Loucy (cell line): ENCODE measurements at regions not wholly inside any gene's neighbourhood (a gene's known extent, or its start where the extent isn't known, plus 50 kb on each side); places are given as distances from the start of the nearest gene placed in this dataset.

Experiments
- H2AFZ ChIP-seq: fragments of 200-600 bp; sonication (generic); 2 replicates; pipeline ENCODE4 v1.6.0; 2016; ENCODE audit warnings: antibody characterized with exemption, mild to moderate bottlenecking, low read length, moderate library complexity
- H3F3A ChIP-seq: fragments of 200-600 bp; 2 replicates; pipeline ENCODE4 v1.6.0; 2016; ENCODE audit warnings: antibody characterized with exemption, low read depth, mild to moderate bottlenecking
- H3K27me3 ChIP-seq: fragments of 200-600 bp; sonication (generic); 2 replicates; pipeline ENCODE4 v1.6.1; 2014; ENCODE audit warnings: low read length, mild to moderate bottlenecking; ENCODE audit not compliant: insufficient read depth, poor library complexity, severe bottlenecking
- H3K36me3 ChIP-seq: fragments of 200-600 bp; sonication (generic); 2 replicates; pipeline ENCODE4 v1.6.1; 2016; ENCODE audit warnings: low read length; ENCODE audit not compliant: insufficient read depth
- H3K4me1 ChIP-seq: fragments of 200-600 bp; sonication (generic); 2 replicates; pipeline ENCODE4 v1.5.1; 2014; ENCODE audit warnings: low read length, mild to moderate bottlenecking; ENCODE audit not compliant: insufficient read depth, poor library complexity, severe bottlenecking
- H3K4me2 ChIP-seq: fragments of 200-600 bp; sonication (generic); 2 replicates; pipeline ENCODE4 v1.6.0; 2014; ENCODE audit warnings: antibody characterized with exemption, low read length, low read depth, mild to moderate bottlenecking; ENCODE audit not compliant: poor library complexity, severe bottlenecking
- H3K4me3 ChIP-seq: fragments of 200-600 bp; sonication (generic); 2 replicates; pipeline ENCODE4 v1.5.1; 2014; ENCODE audit warnings: low read length, mild to moderate bottlenecking, mixed read lengths; ENCODE audit not compliant: poor library complexity, severe bottlenecking
- H3K79me2 ChIP-seq: fragments of 200-600 bp; sonication (generic); 2 replicates; pipeline ENCODE4 v1.6.1; 2014; ENCODE audit warnings: low read length; ENCODE audit not compliant: insufficient read depth
- H3K9ac ChIP-seq: fragments of 200-600 bp; sonication (generic); 2 replicates; pipeline ENCODE4 v1.6.0; 2014; ENCODE audit warnings: mild to moderate bottlenecking, low read depth, low read length, moderate library complexity; ENCODE audit not compliant: poor library complexity, severe bottlenecking
- H3K9me2 ChIP-seq: fragments of 200-600 bp; sonication (generic); replicated peaks from 2 replicates; pipeline ENCODE4 v1.6.1; 2016; ENCODE audit warnings: low read depth, low read length, mixed read lengths
- H3K9me3 ChIP-seq: fragments of 200-600 bp; sonication (generic); 2 replicates; pipeline ENCODE4 v1.6.1; 2014; ENCODE audit warnings: mild to moderate bottlenecking, antibody characterized with exemption, low read length, low read depth; ENCODE audit not compliant: insufficient read depth
- H4K20me1 ChIP-seq: fragments of 200-600 bp; sonication (generic); 2 replicates; pipeline ENCODE4 v1.6.0; 2014; ENCODE audit warnings: antibody characterized with exemption, low read length, mild to moderate bottlenecking; ENCODE audit not compliant: insufficient read depth, poor library complexity, severe bottlenecking
- EZH2phosphoT487 ChIP-seq: fragments of 200-600 bp; IDR thresholded peaks from 2 replicates; pipeline ENCODE4 v1.6.1; 2018; ENCODE audit warnings: antibody characterized with exemption, mild to moderate bottlenecking, moderate library complexity, borderline replicate concordance
- TF ChIP-seq, protein P1 (sequence below): fragments of 200-600 bp; sonication (generic); conservative IDR thresholded peaks from 2 replicates; pipeline ENCODE4 v1.5.1; 2014; ENCODE audit warnings: mild to moderate bottlenecking, antibody characterized with exemption, low read length

DNA sequence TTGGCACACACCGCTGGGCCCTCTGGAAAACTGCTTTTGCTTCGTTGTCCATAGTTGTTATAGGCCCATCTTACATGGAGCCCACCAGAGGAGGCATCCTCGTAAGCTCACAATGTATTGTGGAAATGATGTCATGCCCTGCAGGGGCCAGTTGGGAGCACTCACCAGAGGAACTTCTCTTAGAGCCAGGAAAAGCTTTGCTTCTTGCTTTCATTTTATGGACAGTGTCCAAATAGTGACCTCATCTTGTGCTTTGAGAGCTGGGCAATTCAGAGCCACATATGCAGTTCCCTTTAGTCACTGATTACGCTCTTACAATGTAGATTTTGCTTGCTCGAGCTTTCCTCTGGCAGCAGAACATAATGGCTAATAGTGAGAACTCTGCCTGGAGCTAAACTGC, 275.6 kb downstream of the AACS start:
- H3K27me3 ChIP-seq = no peaks in the 10 kb centered on the region
- H3F3A ChIP-seq = no peaks in the 10 kb centered on the region
- H3K4me2 ChIP-seq = no peak overlapping the region
- H3K9me2 ChIP-seq = no peaks in the 10 kb centered on the region
- H3K9me3 ChIP-seq = no peaks in the 10 kb centered on the region
- no peak overlapping the region for H3K9ac ChIP-seq
- no peak for TF ChIP-seq EZH2phosphoT487
- TF ChIP-seq, protein P1, sequence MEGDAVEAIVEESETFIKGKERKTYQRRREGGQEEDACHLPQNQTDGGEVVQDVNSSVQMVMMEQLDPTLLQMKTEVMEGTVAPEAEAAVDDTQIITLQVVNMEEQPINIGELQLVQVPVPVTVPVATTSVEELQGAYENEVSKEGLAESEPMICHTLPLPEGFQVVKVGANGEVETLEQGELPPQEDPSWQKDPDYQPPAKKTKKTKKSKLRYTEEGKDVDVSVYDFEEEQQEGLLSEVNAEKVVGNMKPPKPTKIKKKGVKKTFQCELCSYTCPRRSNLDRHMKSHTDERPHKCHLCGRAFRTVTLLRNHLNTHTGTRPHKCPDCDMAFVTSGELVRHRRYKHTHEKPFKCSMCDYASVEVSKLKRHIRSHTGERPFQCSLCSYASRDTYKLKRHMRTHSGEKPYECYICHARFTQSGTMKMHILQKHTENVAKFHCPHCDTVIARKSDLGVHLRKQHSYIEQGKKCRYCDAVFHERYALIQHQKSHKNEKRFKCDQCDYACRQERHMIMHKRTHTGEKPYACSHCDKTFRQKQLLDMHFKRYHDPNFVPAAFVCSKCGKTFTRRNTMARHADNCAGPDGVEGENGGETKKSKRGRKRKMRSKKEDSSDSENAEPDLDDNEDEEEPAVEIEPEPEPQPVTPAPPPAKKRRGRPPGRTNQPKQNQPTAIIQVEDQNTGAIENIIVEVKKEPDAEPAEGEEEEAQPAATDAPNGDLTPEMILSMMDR = no peak
- no peak overlapping the region for H2AFZ ChIP-seq
- no peaks in the 10 kb centered on the region for H4K20me1 ChIP-seq
- H3K79me2 ChIP-seq = no peaks in the 10 kb centered on the region
- H3K4me3 ChIP-seq = no peak overlapping the region
- H3K4me1 ChIP-seq = no peaks in the 10 kb centered on the region
- no peaks in the 10 kb centered on the region for H3K36me3 ChIP-seq

DNA sequence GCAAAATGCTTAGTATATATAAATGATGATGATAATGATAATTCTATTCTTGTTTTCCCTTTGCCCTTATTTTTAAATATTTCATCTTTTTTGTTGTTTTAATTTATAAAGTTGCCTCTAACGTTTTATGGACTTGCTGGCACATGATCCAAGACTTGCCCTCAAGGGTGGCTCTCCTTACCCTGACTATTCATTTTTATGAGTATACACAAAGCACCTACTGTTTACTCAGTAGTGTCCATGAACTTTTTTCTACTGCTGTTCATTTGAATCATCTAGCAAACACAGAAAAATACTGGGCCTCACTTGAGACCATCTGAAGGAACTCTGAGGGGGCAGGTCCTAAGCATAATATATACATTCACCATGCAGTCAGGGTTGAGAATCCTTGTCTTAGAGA, 276.2 kb downstream of the AACS start:
- no peaks in the 10 kb centered on the region for H3F3A ChIP-seq
- H3K9me3 ChIP-seq = no peaks in the 10 kb centered on the region
- H3K36me3 ChIP-seq = no peaks in the 10 kb centered on the region
- no peak for TF ChIP-seq EZH2phosphoT487
- TF ChIP-seq, protein P1 = no peak
- H2AFZ ChIP-seq = no peak overlapping the region
- no peak overlapping the region for H3K9ac ChIP-seq
- no peaks in the 10 kb centered on the region for H4K20me1 ChIP-seq
- no peaks in the 10 kb centered on the region for H3K79me2 ChIP-seq
- no peak overlapping the region for H3K4me2 ChIP-seq
- no peaks in the 10 kb centered on the region for H3K27me3 ChIP-seq
- no peak overlapping the region for H3K4me3 ChIP-seq
- H3K9me2 ChIP-seq = no peaks in the 10 kb centered on the region
- no peaks in the 10 kb centered on the region for H3K4me1 ChIP-seq

DNA sequence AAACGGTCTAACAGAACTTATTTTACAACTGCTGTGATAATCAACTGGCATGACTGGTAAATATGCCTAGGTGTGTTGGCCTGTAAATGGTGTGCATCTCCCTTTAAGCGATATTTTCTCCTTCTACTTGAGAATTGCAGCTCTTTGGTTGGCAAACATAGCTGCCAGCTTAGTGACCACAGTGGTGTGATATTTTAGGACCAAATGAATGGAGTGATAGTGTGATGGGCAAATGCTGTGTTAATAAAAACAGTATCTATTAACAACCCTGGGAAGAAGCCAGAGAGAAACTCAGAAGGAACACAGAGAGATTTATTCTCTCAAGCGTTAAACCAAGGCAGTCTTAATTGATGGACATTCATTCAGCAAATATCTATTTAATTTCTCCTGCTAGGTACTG, 278.4 kb downstream of the AACS start:
- no peaks in the 10 kb centered on the region for H3K79me2 ChIP-seq
- no peaks in the 10 kb centered on the region for H3K27me3 ChIP-seq
- H3K4me3 ChIP-seq = no peak overlapping the region
- H3K9me3 ChIP-seq = no peaks in the 10 kb centered on the region
- H2AFZ ChIP-seq = no peak overlapping the region
- H3K4me1 ChIP-seq = no peaks in the 10 kb centered on the region
- H3K9ac ChIP-seq = no peak overlapping the region
- H4K20me1 ChIP-seq = no peaks in the 10 kb centered on the region
- no peaks in the 10 kb centered on the region for H3K36me3 ChIP-seq
- no peaks in the 10 kb centered on the region for H3K9me2 ChIP-seq
- H3K4me2 ChIP-seq = no peak overlapping the region
- TF ChIP-seq, protein P1 = no peak
- TF ChIP-seq EZH2phosphoT487 = no peak
- no peaks in the 10 kb centered on the region for H3F3A ChIP-seq
